ENCODE measurements at regions not wholly inside any gene's neighbourhood (a gene's known extent, or its start where the extent isn't known, plus 50 kb on each side); places are given as distances from the start of the nearest gene placed in this dataset.
A peak's percentile ranks its signal among the peaks of the same experiment; 100 is the strongest.

GRCh38 chr6:154898821-154899220 lies 96.3 kb upstream of the TIAM2 start:
- peaks cover 1% of the 10 kb centered on the region for H3K36me3 Mint-ChIP-seq (ENCODE audit: insufficient read depth)
- peaks cover 10% of the 10 kb centered on the region for H3K4me1 Mint-ChIP-seq (ENCODE audit: low read depth)
- no peaks in the 10 kb centered on the region for H3K9me3 Mint-ChIP-seq (ENCODE audit: low read depth)
- DNase-seq (ENCODE audit: low spot score, unreplicated experiment) = no peak
- no peak overlapping the region for H3K4me3 Mint-ChIP-seq (ENCODE audit: low read depth)
- no peaks in the 10 kb centered on the region for H3K27me3 Mint-ChIP-seq
- TF ChIP-seq CTCF (IDR thresholded peaks at IDR 0.05; ENCODE audit: unreplicated experiment) = no peak
- no peak overlapping the region for H3K27ac Mint-ChIP-seq

- H3K9me3 Mint-ChIP-seq (ENCODE audit: low read depth) = no peaks in the 10 kb centered on the region
- H3K4me1 Mint-ChIP-seq (ENCODE audit: low read depth) = peaks cover 10% of the 10 kb centered on the region
- H3K4me3 Mint-ChIP-seq (ENCODE audit: low read depth) = no peak overlapping the region
- TF ChIP-seq CTCF (IDR thresholded peaks at IDR 0.05; ENCODE audit: unreplicated experiment) = no peak
- H3K27ac Mint-ChIP-seq = peak overlapping the region; percentile 57
- no peaks in the 10 kb centered on the region for H3K27me3 Mint-ChIP-seq
- DNase-seq (ENCODE audit: low spot score, unreplicated experiment) = no peak
- H3K36me3 Mint-ChIP-seq (ENCODE audit: insufficient read depth) = peaks cover 1% of the 10 kb centered on the region
These were observed 95.2 kb upstream of the TIAM2 start for GRCh38 chr6:154899824-154900463.

GRCh38 chr6:154901876-154902552 lies 93.1 kb upstream of the TIAM2 start:
- no peak for DNase-seq (ENCODE audit: low spot score, unreplicated experiment)
- Mint-ChIP-seq H3K9me3 (ENCODE audit: low read depth) (no peaks in the 10 kb centered on the region), H3K4me1 (ENCODE audit: low read depth) (peaks cover 15% of the 10 kb centered on the region), H3K27me3 (no peaks in the 10 kb centered on the region), H3K36me3 (ENCODE audit: insufficient read depth) (no peaks in the 10 kb centered on the region), H3K4me3 (ENCODE audit: low read depth) (no peak overlapping the region), H3K27ac (no peak overlapping the region)
- no peak for TF ChIP-seq CTCF (IDR thresholded peaks at IDR 0.05; ENCODE audit: unreplicated experiment)

- Mint-ChIP-seq H3K27me3 (no peaks in the 10 kb centered on the region), H3K36me3 (ENCODE audit: insufficient read depth) (peaks cover 2% of the 10 kb centered on the region), H3K4me1 (ENCODE audit: low read depth) (peaks cover 10% of the 10 kb centered on the region), H3K9me3 (ENCODE audit: low read depth) (no peaks in the 10 kb centered on the region), H3K4me3 (ENCODE audit: low read depth) (no peak overlapping the region), H3K27ac (no peak overlapping the region)
- no peak for DNase-seq (ENCODE audit: low spot score, unreplicated experiment)
- TF ChIP-seq CTCF (IDR thresholded peaks at IDR 0.05; ENCODE audit: unreplicated experiment) = no peak
These were observed 87.8 kb upstream of the TIAM2 start for GRCh38 chr6:154907291-154907690.

GRCh38 chr6:154908723-154909122 lies 86.4 kb upstream of the TIAM2 start:
- Mint-ChIP-seq H3K9me3 (ENCODE audit: low read depth) (no peaks in the 10 kb centered on the region), H3K36me3 (ENCODE audit: insufficient read depth) (peaks cover 2% of the 10 kb centered on the region), H3K27ac (no peak overlapping the region), H3K4me1 (ENCODE audit: low read depth) (peaks cover 10% of the 10 kb centered on the region), H3K4me3 (ENCODE audit: low read depth) (no peak overlapping the region), H3K27me3 (no peaks in the 10 kb centered on the region)
- no peak for TF ChIP-seq CTCF (IDR thresholded peaks at IDR 0.05; ENCODE audit: unreplicated experiment)
- no peak for DNase-seq (ENCODE audit: low spot score, unreplicated experiment)
